Small intestine (tissue), 7 donors: ENCODE measurements at regions not wholly inside any gene's neighbourhood (a gene's known extent, or its start where the extent isn't known, plus 50 kb on each side); places are given as distances from the start of the nearest gene placed in this dataset.

ENCODE experiments used
- DNase-seq, 2 donors: peaks; one replicate each; pipeline versions ENCODE4 v3.0.0 to v3.0.0-alpha.2; 2013
- FAIRE-seq: peaks from 2 replicates; lab custom pipeline; 2012; peaks lifted over from hg19 to GRCh38; lab: Jason Lieb, UNC
- H3K27ac ChIP-seq, 3 donors: one replicate each; pipeline ENCODE4 v1.5.1; 2013; ENCODE audit warnings: low read length in 2 of 3, mild to moderate bottlenecking in 2 of 3, control low read depth in 1 of 3, inconsistent platforms in 1 of 3, low read depth in 1 of 3, moderate library complexity in 1 of 3
- H3K27me3 ChIP-seq, 3 donors: one replicate each; pipeline ENCODE4 v1.6.1; 2013; ENCODE audit warnings: low read length in 3 of 3, inconsistent platforms in 1 of 3; ENCODE audit not compliant: control insufficient read depth in 3 of 3, insufficient read depth in 3 of 3
- H3K36me3 ChIP-seq, 3 donors: one replicate each; pipeline ENCODE4 v1.6.1; 2013; ENCODE audit warnings: low read length in 3 of 3, inconsistent platforms in 1 of 3, low read depth in 1 of 3, mild to moderate bottlenecking in 1 of 3, moderate library complexity in 1 of 3; ENCODE audit not compliant: control insufficient read depth in 3 of 3, insufficient read depth in 2 of 3
- H3K4me1 ChIP-seq, 3 donors: one replicate each; pipeline ENCODE4 v1.6.1; 2013; ENCODE audit warnings: low read length in 2 of 3, inconsistent platforms in 1 of 3, low read depth in 1 of 3, mild to moderate bottlenecking in 1 of 3, moderate library complexity in 1 of 3; ENCODE audit not compliant: control insufficient read depth in 3 of 3, insufficient read depth in 2 of 3
- H3K4me3 ChIP-seq, 3 donors: one replicate each; pipeline ENCODE4 v1.5.1; 2013; ENCODE audit warnings: low read length in 3 of 3, control low read depth in 1 of 3, inconsistent platforms in 1 of 3, low read depth in 1 of 3, mild to moderate bottlenecking in 1 of 3, moderate library complexity in 1 of 3
- H3K9me3 ChIP-seq, 2 donors: one replicate each; pipeline ENCODE4 v1.6.1; 2013; ENCODE audit warnings: low read depth in 1 of 2, low read length in 1 of 2; ENCODE audit not compliant: control insufficient read depth in 2 of 2, insufficient read depth in 1 of 2
- WGBS, 3 donors: extraction: QIAGEN DNeasy Blood & Tissue Kit; methylation state at CpG; one replicate each; pipeline ENCODE4 v1.1.7; 2013; 5-methylcytosine and 5-hydroxymethylcytosine counted together
- donor health status: healthy with polysubstance abuse.
- donor health status: control.
- donor health status: control.
- donor health status: Bipolar disorder and iron deficiency.
- donor health status: healthy.

DNA sequence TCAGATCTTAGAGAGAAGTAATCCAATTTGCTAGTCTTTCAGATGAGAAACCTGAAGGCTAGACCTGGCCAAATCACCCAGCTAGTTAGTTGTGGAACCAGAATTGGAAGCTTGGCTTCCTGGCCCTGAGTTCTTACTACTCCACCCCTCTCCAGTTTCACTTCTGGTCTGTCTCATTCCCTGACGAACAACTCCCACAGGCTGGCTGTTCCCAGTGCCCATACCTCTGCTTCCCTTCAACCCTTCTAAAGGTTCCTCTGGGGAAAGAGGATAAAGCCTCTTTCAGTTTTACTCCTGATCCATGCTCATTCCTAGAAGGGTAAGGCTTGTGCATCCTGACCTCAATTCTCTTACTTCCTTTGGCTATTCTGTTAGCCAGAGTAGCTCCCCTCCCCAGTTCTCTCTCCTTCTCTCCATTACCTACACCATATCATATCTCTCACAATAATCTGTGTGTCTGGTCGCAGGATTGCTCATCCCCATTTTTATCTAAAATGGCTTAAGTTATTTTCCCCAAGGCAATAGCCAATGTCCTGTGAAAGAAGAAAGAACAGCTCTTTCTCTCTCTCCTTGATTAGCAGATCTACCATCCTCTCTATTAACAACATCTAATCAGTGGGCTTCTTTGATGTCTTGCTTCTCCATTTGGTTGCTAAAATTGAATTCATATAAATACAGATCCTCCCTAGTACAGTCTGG, 155.0 kb upstream of the MAOA start:
- no peak for FAIRE-seq
- H3K36me3 ChIP-seq, result no peaks in the 10 kb centered on the region
- no peaks in the 10 kb centered on the region for H3K4me1 ChIP-seq
- no peak overlapping the region for H3K4me3 ChIP-seq
- no peaks in the 10 kb centered on the region for H3K27me3 ChIP-seq
- no peak overlapping the region for H3K27ac ChIP-seq
- 35 to 52% (median 45%) methylated on average over 2 of the region's 2 CpGs for WGBS, 3 donors
- no peaks in the 10 kb centered on the region for H3K9me3 ChIP-seq
- peak in 1 of 2 donors; percentile 11 for DNase-seq

DNA sequence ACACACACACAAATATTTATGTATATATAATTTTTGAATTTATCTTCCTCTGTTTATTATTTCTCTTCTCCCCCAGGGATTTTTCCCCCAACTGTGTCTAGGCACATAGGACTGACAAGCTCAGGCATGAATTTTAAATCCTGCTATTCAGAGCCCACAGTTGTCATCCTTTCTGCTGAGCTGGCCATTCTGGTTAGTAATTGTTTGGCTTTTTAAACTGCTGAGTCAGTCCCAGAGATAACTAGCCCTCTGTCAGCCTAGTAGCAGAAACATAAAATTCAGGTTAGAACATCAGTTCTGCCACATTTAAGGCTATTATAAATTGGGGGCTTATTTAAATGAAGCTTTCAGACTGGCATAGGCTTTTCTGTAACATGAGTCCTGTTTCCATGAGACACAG, 151.7 kb upstream of the MAOA start:
- no peak overlapping the region for H3K27ac ChIP-seq

GRCh38 chrX:43505769-43506168, 150.3 kb upstream of the MAOA start:
- Histone ChIP-seq H3K4me1 (no peaks in the 10 kb centered on the region), H3K36me3 (no peaks in the 10 kb centered on the region), H3K27ac (no peak overlapping the region), H3K9me3 (no peaks in the 10 kb centered on the region), H3K4me3 (no peak overlapping the region), H3K27me3 (no peaks in the 10 kb centered on the region)
- no peak for DNase-seq
- FAIRE-seq, result no peak
- 24 to 81% (median 35%) methylated on average over 3 of the region's 3 CpGs for WGBS, 3 donors

More for the DNA sequence above, 151.7 kb upstream of the MAOA start:
- FAIRE-seq, result no peak
- Histone ChIP-seq H3K36me3 (no peaks in the 10 kb centered on the region), H3K4me3 (no peak overlapping the region), H3K4me1 (no peaks in the 10 kb centered on the region), H3K9me3 (no peaks in the 10 kb centered on the region), H3K27me3 (no peaks in the 10 kb centered on the region)
- DNase-seq, result peak in 1 of 2 donors; percentile 11

DNA sequence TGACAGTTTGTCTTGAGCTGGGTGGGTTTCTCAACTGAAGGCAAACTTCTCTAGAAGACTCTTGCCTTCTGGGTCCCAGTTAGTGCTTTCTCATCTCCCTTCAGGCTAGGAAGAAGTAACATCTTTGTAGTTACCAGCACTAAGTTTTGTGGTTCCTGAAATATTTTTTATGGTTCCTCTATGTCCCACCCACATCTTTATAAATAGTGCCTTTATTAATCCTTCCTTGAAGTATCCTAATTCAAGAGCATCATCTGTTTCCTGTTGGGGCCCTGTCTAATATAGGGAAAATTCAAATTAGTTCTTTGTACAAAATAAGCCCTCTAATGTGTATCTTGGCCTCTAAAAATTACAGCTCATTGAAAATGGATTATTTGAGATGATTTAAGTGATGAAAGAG, 147.4 kb upstream of the MAOA start:
- H3K36me3 ChIP-seq, result no peaks in the 10 kb centered on the region
- no peaks in the 10 kb centered on the region for H3K4me1 ChIP-seq
- no peak for DNase-seq
- no peaks in the 10 kb centered on the region for H3K9me3 ChIP-seq
- no peak overlapping the region for H3K27ac ChIP-seq
- no peak overlapping the region for H3K4me3 ChIP-seq
- H3K27me3 ChIP-seq, result no peaks in the 10 kb centered on the region
- no peak for FAIRE-seq

DNA sequence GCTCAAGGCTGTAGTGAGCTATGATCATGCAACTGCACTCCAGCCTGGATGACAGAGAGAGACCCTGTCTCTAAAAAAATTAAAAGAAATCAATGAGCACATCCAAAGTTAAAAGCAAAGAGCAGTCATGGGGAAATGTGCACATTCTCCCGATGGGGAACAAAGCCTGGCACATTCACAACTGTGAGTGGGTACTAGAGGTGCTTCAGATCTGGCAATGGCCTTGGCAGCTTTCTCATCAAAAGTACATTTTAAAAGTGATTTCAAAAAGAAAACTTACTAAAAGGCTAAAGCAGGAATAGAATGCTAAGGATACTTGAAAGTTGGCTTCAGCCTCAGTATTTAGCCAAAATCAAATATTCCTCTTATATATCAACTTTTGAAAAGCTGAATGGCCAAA, 145.9 kb upstream of the MAOA start:
- no peak overlapping the region for H3K4me3 ChIP-seq
- DNase-seq, result no peak
- H3K27me3 ChIP-seq, result no peaks in the 10 kb centered on the region
- H3K36me3 ChIP-seq, result no peaks in the 10 kb centered on the region
- WGBS, 3 donors, result 77 to 95% (median 95%) methylated on average over 1 of the region's 1 CpG
- peaks cover 0 to 4% of the 10 kb centered on the region in 2 donors for H3K9me3 ChIP-seq
- H3K27ac ChIP-seq, result no peak overlapping the region
- no peaks in the 10 kb centered on the region for H3K4me1 ChIP-seq
- no peak for FAIRE-seq

DNA sequence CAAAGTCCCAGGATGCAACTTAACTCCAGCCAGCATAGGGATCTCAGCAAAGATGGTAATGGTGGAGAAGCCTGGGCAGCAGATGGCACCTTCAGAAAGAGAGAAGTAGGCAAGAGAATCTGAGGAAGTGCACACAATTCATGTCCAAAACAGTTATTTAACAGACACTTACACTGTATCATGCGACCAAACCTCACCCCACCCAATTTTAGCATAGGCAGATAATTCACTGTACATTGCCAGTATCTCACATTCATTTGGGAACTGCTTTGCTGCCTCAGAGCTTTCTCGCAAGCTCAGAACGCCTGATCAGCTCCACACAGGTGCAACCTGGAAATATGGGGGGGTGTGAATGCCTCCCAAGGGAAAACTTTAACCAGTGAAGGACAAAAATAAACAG, 143.0 kb upstream of the MAOA start:
- no peaks in the 10 kb centered on the region for H3K4me1 ChIP-seq
- DNase-seq (no peak), FAIRE-seq (no peak)
- H3K27me3 ChIP-seq, result no peaks in the 10 kb centered on the region
- no peak overlapping the region for H3K4me3 ChIP-seq
- WGBS, 3 donors, result 78 to 86% (median 85%) methylated on average over 3 of the region's 3 CpGs
- H3K27ac ChIP-seq, result no peak overlapping the region
- H3K36me3 ChIP-seq, result no peaks in the 10 kb centered on the region
- peaks cover 0 to 4% of the 10 kb centered on the region in 2 donors for H3K9me3 ChIP-seq

DNA sequence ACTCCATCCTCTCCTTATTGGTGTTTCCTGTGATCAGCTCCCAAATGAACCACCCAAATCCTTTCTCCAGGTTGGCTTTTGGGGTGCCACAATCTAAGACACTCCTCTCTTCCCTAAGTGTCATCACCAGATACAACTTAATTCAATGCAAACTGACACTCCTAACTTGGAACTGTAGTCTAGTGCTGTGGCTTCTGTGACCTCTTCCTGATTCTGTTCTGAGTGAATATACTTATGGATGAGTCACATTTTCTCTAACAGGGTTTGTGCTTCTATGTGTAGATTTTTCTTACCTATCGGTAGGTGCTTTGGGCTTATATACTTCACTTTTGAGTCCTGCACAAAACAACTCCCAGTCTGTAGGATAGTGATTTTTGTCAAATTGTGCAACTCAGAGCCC, 141.3 kb upstream of the MAOA start:
- Histone ChIP-seq H3K27ac (no peak overlapping the region), H3K4me1 (no peaks in the 10 kb centered on the region), H3K27me3 (no peaks in the 10 kb centered on the region), H3K4me3 (no peak overlapping the region), H3K9me3 (peaks cover 0 to 4% of the 10 kb centered on the region in 2 donors), H3K36me3 (no peaks in the 10 kb centered on the region)
- 88 to 100% (median 95%) methylated on average over 1 of the region's 1 CpG for WGBS, 3 donors
- DNase-seq (no peak), FAIRE-seq (no peak)

DNA sequence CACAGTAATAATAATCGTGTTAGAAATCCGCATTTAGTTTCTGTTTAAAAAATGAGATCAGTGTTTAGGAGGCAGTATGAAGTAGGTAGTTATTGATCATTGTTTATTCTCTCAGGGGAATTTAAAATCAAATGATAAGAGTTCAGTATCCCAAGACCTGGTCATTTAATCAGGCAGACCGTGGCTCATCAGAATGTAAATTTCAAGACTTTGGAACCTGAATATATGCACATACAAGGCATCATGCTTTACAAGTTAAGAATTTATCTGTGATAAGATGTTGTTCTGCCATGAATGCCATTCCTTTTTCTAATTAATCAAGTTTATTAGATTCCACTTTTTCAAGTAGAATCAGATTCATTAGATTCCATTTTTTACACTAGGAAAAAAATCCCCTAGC, 133.5 kb upstream of the MAOA start:
- Histone ChIP-seq H3K27me3 (no peaks in the 10 kb centered on the region), H3K4me3 (no peak overlapping the region), H3K36me3 (no peaks in the 10 kb centered on the region), H3K4me1 (no peaks in the 10 kb centered on the region), H3K9me3 (no peaks in the 10 kb centered on the region), H3K27ac (no peak overlapping the region)
- WGBS, 3 donors, result 69 to 89% (median 76%) methylated on average over 3 of the region's 3 CpGs
- FAIRE-seq (no peak), DNase-seq (no peak)
